ENCODE measurements at regions not wholly inside any gene's neighbourhood (a gene's known extent, or its start where the extent isn't known, plus 50 kb on each side); places are given as distances from the start of the nearest gene placed in this dataset.

DNA sequence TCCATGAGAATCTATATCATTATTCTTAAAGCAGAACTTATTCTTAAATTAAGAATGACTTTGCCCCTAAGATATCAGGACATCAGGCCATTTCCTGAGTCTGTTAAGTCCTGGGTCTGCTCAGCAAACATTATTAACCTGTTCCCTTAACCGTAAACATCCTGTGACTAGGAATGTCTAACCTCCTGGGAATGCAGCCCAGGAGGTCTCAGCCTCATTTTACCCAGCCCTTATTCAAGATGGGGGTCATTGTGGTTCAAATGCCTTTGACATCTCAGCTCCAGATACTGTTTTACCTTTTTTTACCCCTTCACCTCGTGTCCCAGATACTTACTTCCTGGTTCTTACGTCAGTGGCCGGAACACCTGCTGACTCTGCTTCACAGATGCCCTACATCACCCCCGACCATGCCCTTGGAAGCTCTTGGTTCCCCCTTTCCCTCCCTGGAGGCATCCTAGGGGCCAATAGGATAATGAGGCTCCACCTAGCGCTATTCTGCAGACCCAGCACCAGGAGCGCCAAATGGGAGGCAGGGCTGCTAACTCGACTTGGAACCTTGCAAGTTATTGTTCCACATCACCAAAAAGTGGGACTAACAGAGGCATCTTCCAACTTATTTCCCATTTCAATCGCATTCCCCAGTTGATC, 182.5 kb downstream of the MED10 start:
- no peak for DNase-seq (ENCODE audit: low read depth in 2 of 2)

- DNase-seq (ENCODE audit: low read depth in 2 of 2) = no peak
Observed at GRCh38 chr5:6194906-6195612, 183.3 kb downstream of the MED10 start.

- no peak for DNase-seq (ENCODE audit: low read depth in 2 of 2)
Observed at GRCh38 chr5:6194261-6194875, 184.0 kb downstream of the MED10 start.

- no peak for DNase-seq (ENCODE audit: low read depth in 2 of 2)
Observed at GRCh38 chr5:6193310-6193709, 185.0 kb downstream of the MED10 start.

GRCh38 chr5:6190838-6191237, 187.5 kb downstream of the MED10 start:
- DNase-seq (ENCODE audit: low read depth in 2 of 2) = no peak

GRCh38 chr5:6188976-6189375, 189.4 kb downstream of the MED10 start:
- no peak for DNase-seq (ENCODE audit: low read depth in 2 of 2)

DNA sequence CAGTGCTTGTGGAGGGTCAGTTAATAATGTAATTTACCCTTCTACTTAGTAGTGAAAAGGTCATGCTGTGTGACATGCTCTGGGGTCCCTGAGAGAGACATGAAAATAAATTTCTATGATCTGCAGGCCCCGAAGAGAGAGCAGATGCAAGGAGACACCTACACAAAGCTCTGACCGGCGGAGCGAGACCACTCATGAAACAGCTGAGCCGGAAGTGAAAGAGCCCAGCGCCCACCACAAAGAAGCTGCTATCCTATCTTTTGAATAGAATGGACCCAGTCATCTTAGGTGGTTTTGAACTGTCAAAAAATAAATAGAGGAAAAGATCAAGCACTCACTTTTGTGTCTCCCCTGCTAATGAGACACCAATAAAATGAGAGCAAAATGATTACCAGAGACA, 190.0 kb downstream of the MED10 start:
- no peak for DNase-seq (ENCODE audit: low read depth in 2 of 2)

GRCh38 chr5:6187501-6187900, 190.8 kb downstream of the MED10 start:
- no peak for DNase-seq (ENCODE audit: low read depth in 2 of 2)

GRCh38 chr5:6185574-6185973, 192.8 kb downstream of the MED10 start:
- no peak for DNase-seq (ENCODE audit: low read depth in 2 of 2)

DNA sequence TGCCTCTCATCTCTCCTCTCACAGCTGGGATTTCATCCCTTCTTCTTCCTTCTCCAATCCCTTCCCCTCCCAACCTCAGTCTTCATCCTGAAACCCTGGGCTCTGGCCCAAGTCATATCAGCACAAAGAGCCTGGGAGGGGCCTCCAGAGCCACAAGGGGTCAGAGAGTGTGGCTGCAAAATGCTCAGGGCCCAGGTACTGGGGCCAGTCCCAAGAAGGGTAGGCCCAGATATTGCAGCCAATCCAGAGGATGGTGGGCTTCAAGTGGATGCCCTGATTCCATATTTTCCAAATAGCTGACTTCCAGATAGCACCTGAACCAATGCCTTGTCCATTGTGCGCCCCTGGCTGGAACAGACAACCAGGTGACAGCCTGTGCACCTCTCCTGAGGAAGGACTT, 193.9 kb downstream of the MED10 start:
- DNase-seq (ENCODE audit: low read depth in 2 of 2) = no peak

- DNase-seq (ENCODE audit: low read depth in 2 of 2) = no peak
Observed at GRCh38 chr5:6183391-6184390, 194.7 kb downstream of the MED10 start.

- DNase-seq (ENCODE audit: low read depth in 2 of 2) = no peak
Observed at GRCh38 chr5:6182271-6182815, 196.0 kb downstream of the MED10 start.

GRCh38 chr5:6181871-6182270, 196.5 kb downstream of the MED10 start:
- DNase-seq (ENCODE audit: low read depth in 2 of 2) = no peak

GRCh38 chr5:6181147-6181729, 197.1 kb downstream of the MED10 start:
- no peak for DNase-seq (ENCODE audit: low read depth in 2 of 2)

DNA sequence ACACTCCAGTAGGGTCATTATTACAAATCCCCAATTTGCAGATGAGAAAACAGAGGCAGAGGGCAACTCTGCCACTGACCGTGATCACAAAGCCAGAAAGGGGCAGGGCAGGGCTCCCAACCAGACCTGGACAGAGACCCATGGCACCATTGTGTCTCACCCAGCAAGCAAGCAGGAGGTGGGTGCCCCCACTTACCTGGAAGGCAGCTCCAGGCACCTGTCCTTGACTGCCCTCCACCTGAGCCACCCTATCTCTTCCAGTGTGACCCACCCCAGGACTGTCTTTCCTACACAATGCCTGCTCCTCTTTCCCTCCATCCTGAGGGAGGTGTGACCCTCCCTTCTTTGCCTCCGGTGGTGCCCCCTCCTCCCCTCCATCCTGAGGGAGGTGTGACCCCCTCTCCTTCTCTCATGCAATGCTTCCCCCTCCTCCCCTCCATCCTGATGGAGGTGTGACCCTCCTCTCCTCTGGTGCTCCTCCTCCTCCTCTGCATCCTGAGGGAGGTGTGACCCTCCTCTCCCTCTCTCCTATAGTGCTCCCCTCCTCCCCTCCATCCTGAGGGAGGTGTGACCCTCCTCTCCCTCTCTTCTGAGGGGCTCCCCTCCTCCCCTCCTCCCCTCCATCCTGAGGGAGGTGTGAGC, 198.0 kb downstream of the MED10 start:
- DNase-seq (ENCODE audit: low read depth in 2 of 2) = no peak

DNA sequence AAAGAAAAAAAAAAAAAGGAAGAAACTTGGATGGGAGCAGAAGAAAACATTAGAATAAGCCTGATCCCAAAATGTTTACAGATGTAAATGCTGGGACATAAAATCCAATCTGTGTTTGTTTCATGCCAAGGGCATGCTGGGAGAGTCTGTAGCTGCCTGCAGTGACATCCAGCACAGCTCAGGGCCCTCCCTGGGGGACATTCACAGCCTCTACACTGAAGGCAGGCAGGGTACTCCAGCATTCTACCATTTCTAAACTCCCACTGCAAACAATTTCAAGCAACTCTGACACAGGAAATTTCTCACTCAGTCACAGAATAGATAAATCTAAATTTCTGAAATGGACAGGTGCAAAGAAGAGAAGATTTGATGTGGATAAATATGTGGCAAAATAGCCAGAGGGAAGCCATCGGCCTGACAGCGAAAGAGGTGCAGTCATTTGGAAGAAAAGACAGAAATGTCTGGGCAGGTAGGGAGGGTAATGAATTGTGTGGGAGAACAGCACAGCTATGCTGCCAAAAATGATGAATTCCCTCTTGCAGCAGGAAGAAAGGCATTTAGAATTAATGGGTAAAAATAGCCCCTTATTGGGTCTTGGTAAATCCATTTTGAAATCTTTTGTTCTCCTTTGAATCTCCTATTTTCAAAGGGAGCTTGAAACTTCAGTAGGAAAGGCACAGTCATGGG, 199.4 kb downstream of the MED10 start:
- DNase-seq (ENCODE audit: low read depth in 2 of 2) = no peak

DNA sequence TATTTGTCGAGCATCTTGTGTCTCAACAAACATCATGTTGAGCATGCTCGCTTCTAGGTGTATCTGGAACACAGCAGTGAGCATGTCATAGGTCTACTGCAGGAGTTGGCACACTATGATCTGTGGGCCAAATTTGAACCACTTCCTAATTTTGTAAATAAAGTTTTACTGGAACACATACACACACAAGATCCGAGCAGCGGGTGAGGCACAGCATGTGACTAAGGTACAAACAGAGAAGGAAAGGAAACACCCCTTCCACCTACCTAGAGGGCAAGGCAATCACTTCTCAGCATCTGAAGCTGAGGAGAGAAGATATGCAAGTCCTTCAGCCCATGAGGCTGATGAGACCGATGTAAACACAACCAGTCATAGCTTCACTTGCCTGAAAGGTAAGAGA, 200.4 kb downstream of the MED10 start:
- no peak for DNase-seq (ENCODE audit: low read depth in 2 of 2)

GRCh38 chr5:6176102-6176693, 202.1 kb downstream of the MED10 start:
- no peak for DNase-seq (ENCODE audit: low read depth in 2 of 2)

- no peak for DNase-seq (ENCODE audit: low read depth in 2 of 2)
Observed at GRCh38 chr5:6175172-6175854, 203.0 kb downstream of the MED10 start.

Measured in stimulated activated CD8-positive, alpha-beta memory T cell treated with anti-CD3 and anti-CD28 coated beads, Interleukin-15, amount 100 ng/mL, for 48 hours (primary cell).